BJ (cell line): ENCODE measurements at regions not wholly inside any gene's neighbourhood (a gene's known extent, or its start where the extent isn't known, plus 50 kb on each side); places are given as distances from the start of the nearest gene placed in this dataset.

Experiments used
- CTCF ChIA-PET: fragments of 350-600 bp; formaldehyde crosslinking; extraction: SDS; loops from one replicate; lab custom pipeline; 2021; ENCODE audit warnings: antibody characterized with exemption, inconsistent platforms; lab: Yijun Ruan, JAX
- POLR2A ChIA-PET: fragments of 300-600 bp; sonication (Branson Sonifier 250); formaldehyde crosslinking; extraction: SDS; loops from one replicate; lab custom pipeline; 2021; ENCODE audit warnings: antibody characterized with exemption; lab: Charles Lee
- DNase-seq: peaks from one replicate; pipeline ENCODE4 v3.0.0-alpha.2; 2011; ENCODE audit warnings: low read depth
- H3K27me3 ChIP-seq: 2 replicates; pipeline ENCODE4 v1.6.0; 2011; ENCODE audit warnings: low read length; ENCODE audit not compliant: control insufficient read depth, insufficient read depth
- H3K36me3 ChIP-seq: 2 replicates; pipeline ENCODE4 v1.5.1; 2011; ENCODE audit warnings: low read length; ENCODE audit not compliant: control insufficient read depth, insufficient read depth
- H3K4me3 ChIP-seq: 2 replicates; pipeline ENCODE4 v1.5.1; 2011; ENCODE audit warnings: low read depth, mild to moderate bottlenecking, control low read depth, low read length
- CTCF ChIP-seq: IDR thresholded peaks from 2 replicates; pipeline ENCODE4 v1.5.1; 2011; ENCODE audit warnings: low read depth, mild to moderate bottlenecking, control low read depth, inconsistent platforms, low read length, moderate library complexity; ENCODE audit not compliant: insufficient read depth

DNA sequence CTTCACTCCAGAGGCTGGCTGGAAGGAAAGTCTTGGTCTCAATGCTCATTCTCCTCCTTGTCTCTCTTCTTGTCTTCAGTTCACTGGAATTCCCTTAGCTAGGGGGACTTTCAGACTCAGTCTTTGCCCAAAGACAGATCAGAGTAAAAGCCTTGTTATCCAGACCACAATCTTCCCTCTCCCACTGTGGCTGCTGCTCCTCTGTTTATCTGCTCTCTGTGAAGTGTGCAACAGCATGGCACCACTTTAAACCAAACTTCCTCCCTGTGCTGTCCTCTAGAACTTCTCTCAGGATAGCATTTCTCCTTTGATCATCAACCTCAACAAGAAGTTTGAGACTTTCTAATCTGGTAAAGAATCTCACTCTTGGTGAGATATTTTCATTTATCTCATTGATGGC lies 530.1 kb upstream of the SLIT2 start:
- Histone ChIP-seq H3K27me3 (no peaks in the 10 kb centered on the region), H3K4me3 (no peak overlapping the region), H3K36me3 (no peaks in the 10 kb centered on the region)
- DNase-seq, result no peak
- no peak for TF ChIP-seq CTCF
- CTCF ChIA-PET, result no interaction called here
- POLR2A ChIA-PET, result no interaction called here

- no peak for TF ChIP-seq CTCF
- ChIA-PET CTCF (no interaction called here), POLR2A (interaction anchor here (0.6 kb wide), 1 partner anchor 16 kb away, joined by 4 read pairs; no protein-coding TSS in a partner anchor)
- Histone ChIP-seq H3K27me3 (no peaks in the 10 kb centered on the region), H3K36me3 (no peaks in the 10 kb centered on the region), H3K4me3 (no peak overlapping the region)
- no peak for DNase-seq
Measured at GRCh38 chr4:19720610-19721009, 531.1 kb upstream of the SLIT2 start.

GRCh38 chr4:19720190-19720589 lies 531.5 kb upstream of the SLIT2 start:
- no peaks in the 10 kb centered on the region for H3K36me3 ChIP-seq
- CTCF ChIA-PET, result interaction anchor here (0.7 kb wide), 1 partner anchor 160 kb away, joined by 3 read pairs; no protein-coding TSS in a partner anchor
- H3K27me3 ChIP-seq, result no peaks in the 10 kb centered on the region
- POLR2A ChIA-PET, result interaction anchor here (0.6 kb wide), 1 partner anchor 16 kb away, joined by 4 read pairs; no protein-coding TSS in a partner anchor
- TF ChIP-seq CTCF, result no peak
- no peak for DNase-seq
- H3K4me3 ChIP-seq, result no peak overlapping the region

- peak; percentile 72 for DNase-seq
- TF ChIP-seq CTCF, result no peak
- Histone ChIP-seq H3K36me3 (no peaks in the 10 kb centered on the region), H3K27me3 (no peaks in the 10 kb centered on the region), H3K4me3 (no peak overlapping the region)
- ChIA-PET CTCF (interaction anchor here (0.7 kb wide), 1 partner anchor 536 kb away, joined by 3 read pairs; no protein-coding TSS in a partner anchor), POLR2A (no interaction called here)
Measured at GRCh38 chr4:19711871-19712270, 539.8 kb upstream of the SLIT2 start.

DNA sequence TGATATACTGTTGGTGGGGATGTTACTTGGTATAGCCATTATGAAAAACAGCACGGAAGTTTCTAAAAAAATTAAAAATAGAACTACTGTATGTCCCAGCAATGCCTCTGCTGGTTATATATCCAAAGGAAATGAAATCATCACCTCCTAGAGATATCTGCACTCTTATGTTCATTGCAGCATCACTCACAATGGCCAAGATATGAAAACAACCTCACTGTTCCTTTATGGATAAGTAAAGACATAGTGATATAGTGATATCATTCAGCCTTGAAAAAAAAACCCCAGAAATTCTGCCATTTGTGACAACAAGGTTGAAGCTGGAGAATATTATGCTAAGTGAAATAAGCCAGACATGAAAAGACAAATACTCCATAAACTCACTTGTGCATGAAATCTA lies 543.8 kb upstream of the SLIT2 start:
- POLR2A ChIA-PET, result no interaction called here
- no peak for TF ChIP-seq CTCF
- DNase-seq, result no peak
- Histone ChIP-seq H3K36me3 (no peaks in the 10 kb centered on the region), H3K4me3 (no peak overlapping the region), H3K27me3 (no peaks in the 10 kb centered on the region)
- CTCF ChIA-PET, result no interaction called here
